Activated naive CD4-positive, alpha-beta T cell treated with anti-CD3 and anti-CD28 coated beads, Interleukin-2, amount 10 ng/mL, durations not matched to agents 7 days and 5 days (primary cell): ENCODE measurements at regions not wholly inside any gene's neighbourhood (a gene's known extent, or its start where the extent isn't known, plus 50 kb on each side); places are given as distances from the start of the nearest gene placed in this dataset.
"Not testable (repeated sequence)": the region's sequence is repeated elsewhere in the genome, so short reads cannot be mapped to it uniquely, and the experiment has no call there.

Experiments used
- CTCF ChIA-PET: fragments of 350-600 bp; sonication (Branson Sonifier 250); formaldehyde crosslinking; loops from one replicate; lab custom pipeline; 2021; ENCODE audit warnings: antibody characterized with exemption; lab: Charles Lee
- DNase-seq: peaks from one replicate; pipeline ENCODE4 v3.0.0-alpha.2; 2020
- H3K27ac Mint-ChIP-seq: one replicate; pipeline ENCODE4 v1.8.0; 2021; ENCODE audit warnings: mild to moderate bottlenecking, moderate library complexity, mixed read lengths
- H3K27me3 Mint-ChIP-seq: one replicate; pipeline ENCODE4 v1.8.0; 2021; ENCODE audit warnings: mild to moderate bottlenecking, mixed read lengths
- H3K36me3 Mint-ChIP-seq: one replicate; pipeline ENCODE4 v1.8.0; 2021; ENCODE audit warnings: mixed read lengths
- H3K4me1 Mint-ChIP-seq: one replicate; pipeline ENCODE4 v1.8.0; 2021; ENCODE audit warnings: mixed read lengths
- H3K4me3 Mint-ChIP-seq: one replicate; pipeline ENCODE4 v1.8.0; 2021; ENCODE audit warnings: mild to moderate bottlenecking, moderate library complexity, mixed read lengths
- H3K9me3 Mint-ChIP-seq: one replicate; pipeline ENCODE4 v1.8.0; 2021; ENCODE audit warnings: mixed read lengths

GRCh38 chr4:131883181-131883580 is 1265.9 kb upstream of the PCDH10 start:
- H3K36me3 Mint-ChIP-seq, H3K27me3 Mint-ChIP-seq, H3K4me1 Mint-ChIP-seq, H3K27ac Mint-ChIP-seq, H3K9me3 Mint-ChIP-seq, H3K4me3 Mint-ChIP-seq, CTCF ChIA-PET, DNase-seq: not testable (repeated sequence)

GRCh38 chr4:131925662-131926061 is 1223.4 kb upstream of the PCDH10 start:
- H3K9me3 Mint-ChIP-seq, H3K27me3 Mint-ChIP-seq, H3K4me3 Mint-ChIP-seq, H3K36me3 Mint-ChIP-seq, H3K4me1 Mint-ChIP-seq, H3K27ac Mint-ChIP-seq, CTCF ChIA-PET, DNase-seq: not testable (repeated sequence)

- H3K4me1 Mint-ChIP-seq, H3K27me3 Mint-ChIP-seq, H3K36me3 Mint-ChIP-seq, H3K9me3 Mint-ChIP-seq, H3K27ac Mint-ChIP-seq, CTCF ChIA-PET, DNase-seq, H3K4me3 Mint-ChIP-seq: not testable (repeated sequence)
These were observed 1181.4 kb upstream of the PCDH10 start for GRCh38 chr4:131967646-131968045.

GRCh38 chr4:131974730-131975129 is 1174.4 kb upstream of the PCDH10 start:
- CTCF ChIA-PET, result no interaction called here
- no peak for DNase-seq
- Mint-ChIP-seq H3K9me3 (peaks cover 18% of the 10 kb centered on the region), H3K36me3 (peaks cover 2% of the 10 kb centered on the region), H3K4me1 (no peaks in the 10 kb centered on the region), H3K27ac (no peak overlapping the region), H3K27me3 (no peaks in the 10 kb centered on the region), H3K4me3 (no peak overlapping the region)

- H3K36me3 Mint-ChIP-seq, H3K27me3 Mint-ChIP-seq, H3K27ac Mint-ChIP-seq, CTCF ChIA-PET, H3K4me1 Mint-ChIP-seq, DNase-seq: not testable (repeated sequence)
- Mint-ChIP-seq H3K9me3 (peaks cover 19% of the 10 kb centered on the region), H3K4me3 (peak overlapping the region; percentile 48)
These were observed 1173.6 kb upstream of the PCDH10 start for GRCh38 chr4:131975276-131976132.

GRCh38 chr4:131976133-131977002 is 1172.7 kb upstream of the PCDH10 start:
- DNase-seq, H3K4me1 Mint-ChIP-seq, H3K36me3 Mint-ChIP-seq, CTCF ChIA-PET, H3K27ac Mint-ChIP-seq, H3K27me3 Mint-ChIP-seq, H3K4me3 Mint-ChIP-seq: not testable (repeated sequence)
- H3K9me3 Mint-ChIP-seq, result peaks cover 21% of the 10 kb centered on the region

- peaks cover 2% of the 10 kb centered on the region for H3K36me3 Mint-ChIP-seq
- H3K27ac Mint-ChIP-seq, result no peak overlapping the region
- CTCF ChIA-PET, result no interaction called here
- DNase-seq, result no peak
- H3K4me1 Mint-ChIP-seq, result no peaks in the 10 kb centered on the region
- peaks cover 21% of the 10 kb centered on the region for H3K9me3 Mint-ChIP-seq
- H3K4me3 Mint-ChIP-seq, result no peak overlapping the region
- no peaks in the 10 kb centered on the region for H3K27me3 Mint-ChIP-seq
These were observed 1171.0 kb upstream of the PCDH10 start for GRCh38 chr4:131978120-131978519.

- H3K36me3 Mint-ChIP-seq, result no peaks in the 10 kb centered on the region
- CTCF ChIA-PET, result no interaction called here
- no peak for DNase-seq
These were observed 1159.5 kb upstream of the PCDH10 start for GRCh38 chr4:131989576-131989975.

GRCh38 chr4:132001542-132001941 is 1147.6 kb upstream of the PCDH10 start:
- H3K27me3 Mint-ChIP-seq, result no peaks in the 10 kb centered on the region
- no peak for DNase-seq
- H3K4me1 Mint-ChIP-seq, result no peaks in the 10 kb centered on the region
- CTCF ChIA-PET, result no interaction called here
- H3K27ac Mint-ChIP-seq, result no peak overlapping the region
- H3K4me3 Mint-ChIP-seq, result no peak overlapping the region
- H3K36me3 Mint-ChIP-seq, result no peaks in the 10 kb centered on the region
- H3K9me3 Mint-ChIP-seq, result no peaks in the 10 kb centered on the region

More at GRCh38 chr4:131989576-131989975, 1159.5 kb upstream of the PCDH10 start:
- Mint-ChIP-seq H3K27ac (no peak overlapping the region), H3K9me3 (peaks cover 3% of the 10 kb centered on the region), H3K4me3 (no peak overlapping the region), H3K4me1 (no peaks in the 10 kb centered on the region), H3K27me3 (no peaks in the 10 kb centered on the region)

GRCh38 chr4:132003593-132003992 is 1145.5 kb upstream of the PCDH10 start:
- CTCF ChIA-PET, result no interaction called here
- H3K9me3 Mint-ChIP-seq, result no peaks in the 10 kb centered on the region
- no peak for DNase-seq
- H3K27me3 Mint-ChIP-seq, result no peaks in the 10 kb centered on the region
- no peak overlapping the region for H3K27ac Mint-ChIP-seq
- no peak overlapping the region for H3K4me3 Mint-ChIP-seq
- H3K4me1 Mint-ChIP-seq, result no peaks in the 10 kb centered on the region
- no peaks in the 10 kb centered on the region for H3K36me3 Mint-ChIP-seq

- no peak overlapping the region for H3K27ac Mint-ChIP-seq
- no peak overlapping the region for H3K4me3 Mint-ChIP-seq
- no peaks in the 10 kb centered on the region for H3K27me3 Mint-ChIP-seq
- no peak for DNase-seq
- H3K9me3 Mint-ChIP-seq, result no peaks in the 10 kb centered on the region
- H3K4me1 Mint-ChIP-seq, result no peaks in the 10 kb centered on the region
- H3K36me3 Mint-ChIP-seq, result no peaks in the 10 kb centered on the region
- CTCF ChIA-PET, result no interaction called here
These were observed 1133.8 kb upstream of the PCDH10 start for GRCh38 chr4:132015321-132015720.

- H3K9me3 Mint-ChIP-seq, result no peaks in the 10 kb centered on the region
- DNase-seq, result no peak
- CTCF ChIA-PET, result no interaction called here
- H3K36me3 Mint-ChIP-seq, result no peaks in the 10 kb centered on the region
- no peak overlapping the region for H3K27ac Mint-ChIP-seq
- no peaks in the 10 kb centered on the region for H3K4me1 Mint-ChIP-seq
- no peaks in the 10 kb centered on the region for H3K27me3 Mint-ChIP-seq
- H3K4me3 Mint-ChIP-seq, result no peak overlapping the region
These were observed 1132.3 kb upstream of the PCDH10 start for GRCh38 chr4:132016703-132017350.

GRCh38 chr4:132026166-132026565 is 1122.9 kb upstream of the PCDH10 start:
- H3K4me3 Mint-ChIP-seq, result no peak overlapping the region
- no peak overlapping the region for H3K27ac Mint-ChIP-seq
- no peaks in the 10 kb centered on the region for H3K36me3 Mint-ChIP-seq
- no peaks in the 10 kb centered on the region for H3K27me3 Mint-ChIP-seq
- no peak for DNase-seq
- H3K9me3 Mint-ChIP-seq, result peaks cover 3% of the 10 kb centered on the region
- no peaks in the 10 kb centered on the region for H3K4me1 Mint-ChIP-seq
- CTCF ChIA-PET, result no interaction called here

GRCh38 chr4:132026816-132027215 is 1122.3 kb upstream of the PCDH10 start:
- Mint-ChIP-seq H3K9me3 (peaks cover 3% of the 10 kb centered on the region), H3K27me3 (no peaks in the 10 kb centered on the region), H3K4me1 (no peaks in the 10 kb centered on the region), H3K36me3 (no peaks in the 10 kb centered on the region), H3K4me3 (no peak overlapping the region), H3K27ac (no peak overlapping the region)
- CTCF ChIA-PET, result no interaction called here
- DNase-seq, result no peak
